K562 (cell line): ENCODE measurements at regions not wholly inside any gene's neighbourhood (a gene's known extent, or its start where the extent isn't known, plus 50 kb on each side); places are given as distances from the start of the nearest gene placed in this dataset.

ENCODE experiments used
- ATF7 ChIP-seq: fragments of 450-650 bp; IDR thresholded peaks from 2 replicates; pipeline ENCODE4 v1.7.1; 2014; ENCODE audit warnings: mild to moderate bottlenecking, moderate library complexity
- EP400 ChIP-seq: fragments of 450-650 bp; IDR thresholded peaks from 2 replicates; pipeline ENCODE4 v1.6.1; 2017; ENCODE audit warnings: antibody characterized with exemption, mild to moderate bottlenecking, moderate library complexity
- FOXA3 ChIP-seq, 2 experiments: fragments of 450-650 bp in 1 of 2; sonication (generic) in 1 of 2; formaldehyde crosslinking; IDR thresholded peaks in 1 of 2; conservative IDR thresholded peaks in 1 of 2; 2 replicates each; pipeline versions ENCODE4 v1.4.0 to v1.8.0; 2020 to 2022; ENCODE audit warnings: mild to moderate bottlenecking in 2 of 2, missing genetic modification reagents in 1 of 2
- GTF2F1 ChIP-seq: IDR thresholded peaks from 2 replicates; pipeline ENCODE4 v1.6.1; 2011; ENCODE audit warnings: low read depth, low read length, improper control_type of control experiment
- HDAC3 ChIP-seq: fragments of 450-650 bp; IDR thresholded peaks from 2 replicates; pipeline ENCODE4 v1.6.1; 2018; ENCODE audit warnings: borderline replicate concordance, mild to moderate bottlenecking, moderate library complexity; ENCODE audit not compliant: partially characterized antibody
- HEY1 ChIP-seq: fragments of 250-450 bp; sonication (Bioruptor Pico); IDR thresholded peaks from 2 replicates; pipeline ENCODE4 v1.5.0; 2020; ENCODE audit warnings: mild to moderate bottlenecking, moderate library complexity, borderline replicate concordance
- HSF4 ChIP-seq: fragments of 250-450 bp; sonication (Bioruptor Pico); IDR thresholded peaks from 2 replicates; pipeline ENCODE4 v2.1.2; 2022; ENCODE audit warnings: mild to moderate bottlenecking, moderate library complexity, borderline replicate concordance
- L3MBTL2 ChIP-seq: fragments of 450-650 bp; IDR thresholded peaks from 2 replicates; pipeline ENCODE4 v1.6.1; 2016; ENCODE audit warnings: mild to moderate bottlenecking, moderate library complexity
- MCM3 ChIP-seq: fragments of 450-650 bp; IDR thresholded peaks from 2 replicates; pipeline ENCODE4 v1.6.1; 2016
- NCOA1 ChIP-seq: fragments of 450-650 bp; IDR thresholded peaks from 2 replicates; pipeline ENCODE4 v1.6.1; 2016; ENCODE audit warnings: low read depth
- NFE2L1 ChIP-seq: fragments of 450-650 bp; IDR thresholded peaks from 2 replicates; pipeline ENCODE4 v1.6.1; 2016; ENCODE audit warnings: missing genetic modification characterization, low read depth, mild to moderate bottlenecking, missing compliant biosample characterization, moderate library complexity, borderline replicate concordance
- NR2C1 ChIP-seq, 2 experiments: fragments of 450-650 bp; IDR thresholded peaks; 2 replicates each; pipeline ENCODE4 v1.6.1; 2017; ENCODE audit warnings: mild to moderate bottlenecking in 2 of 2, antibody characterized with exemption in 1 of 2, inconsistent platforms in 1 of 2, missing compliant biosample characterization in 1 of 2, missing genetic modification characterization in 1 of 2
- NRF1 ChIP-seq, 2 experiments: fragments of 450-650 bp; IDR thresholded peaks in 1 of 2; conservative IDR thresholded peaks in 1 of 2; 2 replicates each; pipeline ENCODE4 v1.6.1; 2014; ENCODE audit warnings: mild to moderate bottlenecking in 2 of 2
- PTRF ChIP-seq: fragments of 450-650 bp; IDR thresholded peaks from 2 replicates; pipeline ENCODE4 v1.6.1; 2016; ENCODE audit warnings: mild to moderate bottlenecking, missing genetic modification characterization, missing compliant biosample characterization
- RBM22 ChIP-seq: fragments of 200-400 bp; formaldehyde crosslinking; IDR thresholded peaks from 2 replicates; pipeline ENCODE4 v1.6.1; 2018; ENCODE audit warnings: low read length, low read depth; ENCODE audit not compliant: poor library complexity, severe bottlenecking
- TBL1XR1 ChIP-seq, 2 experiments: IDR thresholded peaks; 2 replicates each; pipeline ENCODE4 v1.6.1; 2012; ENCODE audit warnings: improper control_type of control experiment in 2 of 2, low read length in 2 of 2, mild to moderate bottlenecking in 1 of 2
- ZNF134 ChIP-seq: fragments of 250-450 bp; sonication (Bioruptor Pico); conservative IDR thresholded peaks from 2 replicates; pipeline ENCODE4 v1.4.0; 2020
- ZNF184 ChIP-seq: sonication (generic); formaldehyde crosslinking; IDR thresholded peaks from 2 replicates; pipeline ENCODE4 v1.5.0; 2020; ENCODE audit warnings: missing genetic modification reagents
- ZNF274 ChIP-seq: IDR thresholded peaks from 2 replicates; pipeline ENCODE4 v1.6.1; 2011; ENCODE audit warnings: low read depth, mild to moderate bottlenecking, low read length, moderate library complexity, borderline replicate concordance
- ZNF324 ChIP-seq: fragments of 250-450 bp; sonication (Bioruptor Pico); IDR thresholded peaks from 2 replicates; pipeline ENCODE4 v1.4.0; 2020; ENCODE audit warnings: mild to moderate bottlenecking
- ZNF445 ChIP-seq: fragments of 250-450 bp; sonication (Bioruptor Pico); IDR thresholded peaks from 2 replicates; pipeline ENCODE4 v1.4.0; 2020; ENCODE audit warnings: low read depth, mild to moderate bottlenecking, moderate library complexity
- ZNF583 ChIP-seq: fragments of 250-450 bp; sonication (Bioruptor Pico); IDR thresholded peaks from 2 replicates; pipeline ENCODE4 v1.4.0; 2020
- TF ChIP-seq, protein P1 (sequence below): sonication (generic); formaldehyde crosslinking; IDR thresholded peaks from 2 replicates; pipeline ENCODE4 v1.5.0; 2020; ENCODE audit warnings: missing genetic modification reagents

DNA sequence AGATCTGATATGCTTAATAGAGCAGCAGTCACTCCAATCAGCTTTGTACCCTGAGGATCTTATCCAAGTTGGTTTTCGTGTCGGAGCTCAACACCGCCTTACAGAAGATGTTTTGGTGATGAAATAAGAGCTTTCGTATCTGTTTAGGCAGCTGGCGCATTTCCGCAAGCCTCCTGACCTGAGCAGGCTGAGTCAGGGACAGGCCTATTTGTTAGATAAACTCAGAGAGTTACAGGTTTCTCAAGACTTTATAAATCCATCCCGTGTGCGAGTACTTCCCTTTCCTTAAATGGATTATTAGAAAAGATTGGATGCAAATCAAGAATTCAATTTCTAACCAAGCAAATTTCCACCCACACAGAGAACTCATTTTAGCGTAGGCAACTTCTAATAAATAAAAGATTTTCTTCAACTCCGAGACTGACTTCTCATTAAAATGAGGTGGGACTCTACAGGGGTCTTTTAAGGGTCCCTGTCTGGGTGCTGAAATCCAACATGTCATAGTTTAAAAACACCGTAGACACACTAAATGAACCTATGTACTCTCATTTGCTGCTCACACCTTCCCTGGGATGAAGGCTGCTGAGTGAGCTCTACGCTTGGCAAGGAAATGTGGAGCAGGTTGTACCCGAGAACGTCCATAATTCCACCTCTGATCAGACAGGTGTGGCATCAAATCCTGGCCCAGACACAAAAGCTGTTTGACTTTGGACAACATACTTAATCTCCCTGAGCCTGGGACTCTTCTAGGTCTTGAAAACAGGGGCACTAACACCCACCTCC lies 106.9 kb upstream of the F3 start (continued):
- peak in 1 of 2 experiments; percentile 50; a peak in 1 of 4 replicates for TF ChIP-seq TBL1XR1 (IDR thresholded peaks at IDR 0.05; ENCODE audit: low read length in 2 of 2)
- no peak for TF ChIP-seq MCM3
- TF ChIP-seq NFE2L1 (tag): no peak
- TF ChIP-seq HEY1 (CRISPR knock-in tag): no peak
- no peak for TF ChIP-seq RBM22
- peak; percentile 28; the same call in 1 of the 2 replicates for TF ChIP-seq ATF7
- TF ChIP-seq NRF1 (conservative IDR thresholded peaks at IDR 0.05 in 1 of 2, IDR thresholded peaks at IDR 0.05 in 1 of 2): peak; percentile 48 to 51; a peak in 3 of 4 replicates
- no peak for TF ChIP-seq EP400
- no peak for TF ChIP-seq GTF2F1
- TF ChIP-seq ZNF445 (CRISPR knock-in tag): no peak
- no peak for TF ChIP-seq ZNF134 (CRISPR knock-in tag)
- no peak for TF ChIP-seq PTRF
- TF ChIP-seq NR2C1 (IDR thresholded peaks at IDR 0.05): no peak
- 0 out of 2 replicates have a peak, but pooled peaks have one; percentile 11 for TF ChIP-seq NR2C1 (tag; IDR thresholded peaks at IDR 0.05)
- no peak for TF ChIP-seq HSF4 (CRISPR knock-in tag)
- TF ChIP-seq FOXA3 (CRISPR knock-in tag; conservative IDR thresholded peaks at IDR 0.05 in 1 of 2, IDR thresholded peaks at IDR 0.05 in 1 of 2): no peak
- no peak for TF ChIP-seq ZNF324 (CRISPR knock-in tag)
- TF ChIP-seq, protein P1, sequence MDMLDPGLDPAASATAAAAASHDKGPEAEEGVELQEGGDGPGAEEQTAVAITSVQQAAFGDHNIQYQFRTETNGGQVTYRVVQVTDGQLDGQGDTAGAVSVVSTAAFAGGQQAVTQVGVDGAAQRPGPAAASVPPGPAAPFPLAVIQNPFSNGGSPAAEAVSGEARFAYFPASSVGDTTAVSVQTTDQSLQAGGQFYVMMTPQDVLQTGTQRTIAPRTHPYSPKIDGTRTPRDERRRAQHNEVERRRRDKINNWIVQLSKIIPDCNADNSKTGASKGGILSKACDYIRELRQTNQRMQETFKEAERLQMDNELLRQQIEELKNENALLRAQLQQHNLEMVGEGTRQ: no peak
- TF ChIP-seq NCOA1: no peak
- no peak for TF ChIP-seq ZNF184 (CRISPR knock-in tag)
- TF ChIP-seq ZNF274: no peak
- TF ChIP-seq ZNF583 (CRISPR knock-in tag): no peak
- no peak for TF ChIP-seq L3MBTL2
- no peak for TF ChIP-seq HDAC3
